Hindlimb muscle (tissue), 1 donor: ENCODE measurements at regions not wholly inside any gene's neighbourhood (a gene's known extent, or its start where the extent isn't known, plus 50 kb on each side); places are given as distances from the start of the nearest gene placed in this dataset.

ENCODE experiments used
- DNase-seq: peaks from one replicate; pipeline ENCODE4 v3.0.0-alpha.2; 2013

- no peak for DNase-seq
Observed at GRCh38 chr2:18645315-18645714, 55.9 kb upstream of the NT5C1B start.

DNA sequence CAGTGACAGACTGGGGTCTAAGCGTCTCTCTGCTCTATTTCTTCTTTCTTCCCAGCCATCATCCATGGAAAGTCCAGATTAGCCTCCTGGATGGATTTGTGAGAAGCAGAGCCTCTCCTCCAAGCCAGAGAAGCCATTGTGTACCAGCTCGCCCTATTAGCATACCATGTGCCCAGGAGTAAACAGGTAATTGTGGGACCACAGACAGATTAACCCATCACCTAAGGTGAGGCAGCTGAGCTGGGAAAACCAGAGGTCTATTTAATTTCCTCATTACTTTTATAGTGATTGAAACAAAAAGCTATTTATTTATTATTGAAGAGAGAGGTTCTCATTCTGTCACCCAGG lies 54.7 kb upstream of the NT5C1B start:
- DNase-seq = no peak

GRCh38 chr2:18643326-18644114 lies 54.2 kb upstream of the NT5C1B start:
- DNase-seq = no peak

DNA sequence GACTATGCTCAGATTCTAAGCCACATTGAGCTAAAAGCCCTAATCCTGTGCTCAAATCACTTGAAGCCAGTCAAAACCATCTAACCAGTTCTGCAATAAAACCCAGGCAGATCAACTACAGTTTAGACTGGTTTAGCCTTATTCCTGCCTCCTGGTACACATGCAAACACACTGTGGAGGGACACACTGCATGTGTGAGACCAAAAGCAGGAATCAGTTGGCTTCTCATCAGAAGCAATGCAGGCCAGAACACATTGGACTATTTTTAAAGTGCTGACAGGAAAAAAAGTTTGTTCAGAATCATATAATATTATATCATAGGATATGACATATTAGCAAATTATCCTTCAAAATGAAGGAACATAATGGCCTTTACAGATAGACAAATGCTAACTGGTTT lies 52.5 kb upstream of the NT5C1B start:
- no peak for DNase-seq

DNA sequence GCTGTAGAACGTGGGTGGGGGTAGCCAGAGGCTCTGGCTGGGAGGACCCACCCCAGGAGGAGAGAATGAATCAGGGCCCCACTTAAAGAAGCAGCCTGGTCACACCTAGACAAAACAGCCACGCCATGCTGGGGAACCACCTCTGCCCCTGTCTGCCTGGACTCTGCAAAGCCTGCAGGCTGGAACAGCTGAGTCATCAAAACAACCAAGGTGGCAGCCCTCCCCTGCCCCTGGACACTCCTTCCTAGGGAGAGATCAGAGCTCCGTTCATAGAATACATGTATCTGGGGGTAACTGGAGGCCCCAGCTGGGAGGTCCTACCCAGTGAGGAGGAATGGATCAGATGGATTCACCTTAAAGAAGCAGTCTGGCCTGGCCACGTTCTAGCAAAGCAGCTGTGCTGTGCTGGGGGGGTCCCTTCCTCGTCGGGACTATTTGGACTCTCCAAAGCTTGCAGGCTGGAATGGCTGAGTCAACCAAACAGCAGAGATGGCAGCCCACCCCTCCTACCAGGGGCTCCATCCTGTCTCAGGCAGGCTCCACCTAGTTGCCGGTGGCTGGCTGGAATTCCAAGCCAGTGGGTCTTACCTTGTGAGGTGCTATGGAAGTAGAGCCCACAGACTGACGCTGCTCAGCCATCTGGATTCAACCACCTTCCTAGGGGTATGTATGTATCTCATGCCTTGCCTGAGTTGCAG lies 50.5 kb upstream of the NT5C1B start:
- DNase-seq = no peak
